ENCODE measurements at regions not wholly inside any gene's neighbourhood (a gene's known extent, or its start where the extent isn't known, plus 50 kb on each side); places are given as distances from the start of the nearest gene placed in this dataset.
A peak's percentile ranks its signal among the peaks of the same experiment; 100 is the strongest.

GRCh38 chr1:193318347-193318746, 131.9 kb upstream of the B3GALT2 start:
- Histone ChIP-seq H3K36me3 (ENCODE audit: control insufficient read depth in 3 of 3, insufficient read depth in 2 of 3, low read depth in 1 of 3, low read length in 3 of 3) (no peaks in the 10 kb centered on the region), H3K4me1 (ENCODE audit: control insufficient read depth in 3 of 3, insufficient read depth in 2 of 3, low read depth in 1 of 3, low read length in 2 of 3) (peaks cover 0 to 8% (median 4%) of the 10 kb centered on the region in 3 donors), H3K27ac (ENCODE audit: low read depth in 1 of 3, low read length in 2 of 3) (no peak overlapping the region), H3K27me3 (ENCODE audit: control insufficient read depth in 3 of 3, insufficient read depth in 3 of 3, low read length in 3 of 3) (no peaks in the 10 kb centered on the region), H3K9me3 (ENCODE audit: control insufficient read depth in 2 of 2, insufficient read depth in 1 of 2, low read depth in 1 of 2, low read length in 1 of 2) (peaks cover 0 to 11% of the 10 kb centered on the region in 2 donors), H3K4me3 (ENCODE audit: low read depth in 1 of 3, low read length in 3 of 3) (no peak overlapping the region)
- DNase-seq, result no peak
- no peak for FAIRE-seq

- Histone ChIP-seq H3K27me3 (ENCODE audit: control insufficient read depth in 3 of 3, insufficient read depth in 3 of 3, low read length in 3 of 3) (no peaks in the 10 kb centered on the region), H3K36me3 (ENCODE audit: control insufficient read depth in 3 of 3, insufficient read depth in 2 of 3, low read depth in 1 of 3, low read length in 3 of 3) (no peaks in the 10 kb centered on the region), H3K9me3 (ENCODE audit: control insufficient read depth in 2 of 2, insufficient read depth in 1 of 2, low read depth in 1 of 2, low read length in 1 of 2) (peaks cover 0 to 11% of the 10 kb centered on the region in 2 donors), H3K4me3 (ENCODE audit: low read depth in 1 of 3, low read length in 3 of 3) (no peak overlapping the region), H3K4me1 (ENCODE audit: control insufficient read depth in 3 of 3, insufficient read depth in 2 of 3, low read depth in 1 of 3, low read length in 2 of 3) (peaks cover 6 to 49% (median 15%) of the 10 kb centered on the region in 3 donors), H3K27ac (ENCODE audit: low read depth in 1 of 3, low read length in 2 of 3) (peak overlapping the region; percentile 74 to 88 (median 74))
- DNase-seq, result peak; percentile 95 to 98
- FAIRE-seq, result peak; percentile 49
- 31 to 58% (median 43%) methylated on average over 15 of the region's 15 CpGs for WGBS, 3 donors
Observed at GRCh38 chr1:193313354-193314140, 127.1 kb upstream of the B3GALT2 start.

- 78 to 80% (median 79%) methylated on average over 4 of the region's 4 CpGs for WGBS, 3 donors
- H3K27me3 ChIP-seq (ENCODE audit: control insufficient read depth in 3 of 3, insufficient read depth in 3 of 3, low read length in 3 of 3), result no peaks in the 10 kb centered on the region
- H3K36me3 ChIP-seq (ENCODE audit: control insufficient read depth in 3 of 3, insufficient read depth in 2 of 3, low read depth in 1 of 3, low read length in 3 of 3), result no peaks in the 10 kb centered on the region
- no peak for FAIRE-seq
- H3K27ac ChIP-seq (ENCODE audit: low read depth in 1 of 3, low read length in 2 of 3), result no peak overlapping the region
- peaks cover 0 to 11% of the 10 kb centered on the region in 2 donors for H3K9me3 ChIP-seq (ENCODE audit: control insufficient read depth in 2 of 2, insufficient read depth in 1 of 2, low read depth in 1 of 2, low read length in 1 of 2)
- peaks cover 6 to 58% (median 15%) of the 10 kb centered on the region in 3 donors for H3K4me1 ChIP-seq (ENCODE audit: control insufficient read depth in 3 of 3, insufficient read depth in 2 of 3, low read depth in 1 of 3, low read length in 2 of 3)
- no peak for DNase-seq
- H3K4me3 ChIP-seq (ENCODE audit: low read depth in 1 of 3, low read length in 3 of 3), result no peak overlapping the region
Observed at GRCh38 chr1:193312432-193312831, 126.0 kb upstream of the B3GALT2 start.

GRCh38 chr1:193311226-193311948, 125.0 kb upstream of the B3GALT2 start:
- WGBS, 3 donors, result 29 to 55% (median 39%) methylated on average over 4 of the region's 4 CpGs
- FAIRE-seq (no peak), DNase-seq (peak in 1 of 2 donors; percentile 19)
- peaks cover 0 to 11% of the 10 kb centered on the region in 2 donors for H3K9me3 ChIP-seq (ENCODE audit: control insufficient read depth in 2 of 2, insufficient read depth in 1 of 2, low read depth in 1 of 2, low read length in 1 of 2)
- H3K4me3 ChIP-seq (ENCODE audit: low read depth in 1 of 3, low read length in 3 of 3), result no peak overlapping the region
- no peaks in the 10 kb centered on the region for H3K27me3 ChIP-seq (ENCODE audit: control insufficient read depth in 3 of 3, insufficient read depth in 3 of 3, low read length in 3 of 3)
- no peaks in the 10 kb centered on the region for H3K36me3 ChIP-seq (ENCODE audit: control insufficient read depth in 3 of 3, insufficient read depth in 2 of 3, low read depth in 1 of 3, low read length in 3 of 3)
- H3K27ac ChIP-seq (ENCODE audit: low read depth in 1 of 3, low read length in 2 of 3), result peak overlapping the region; percentile 71 to 80 (median 71)
- H3K4me1 ChIP-seq (ENCODE audit: control insufficient read depth in 3 of 3, insufficient read depth in 2 of 3, low read depth in 1 of 3, low read length in 2 of 3), result peaks cover 6 to 58% (median 15%) of the 10 kb centered on the region in 3 donors

GRCh38 chr1:193310564-193310963, 124.2 kb upstream of the B3GALT2 start:
- DNase-seq (peak; percentile 71 to 72), FAIRE-seq (no peak)
- peaks cover 6 to 58% (median 15%) of the 10 kb centered on the region in 3 donors for H3K4me1 ChIP-seq (ENCODE audit: control insufficient read depth in 3 of 3, insufficient read depth in 2 of 3, low read depth in 1 of 3, low read length in 2 of 3)
- H3K36me3 ChIP-seq (ENCODE audit: control insufficient read depth in 3 of 3, insufficient read depth in 2 of 3, low read depth in 1 of 3, low read length in 3 of 3), result no peaks in the 10 kb centered on the region
- no peak overlapping the region for H3K4me3 ChIP-seq (ENCODE audit: low read depth in 1 of 3, low read length in 3 of 3)
- H3K27me3 ChIP-seq (ENCODE audit: control insufficient read depth in 3 of 3, insufficient read depth in 3 of 3, low read length in 3 of 3), result no peaks in the 10 kb centered on the region
- 14 to 48% (median 30%) methylated on average over 3 of the region's 3 CpGs for WGBS, 3 donors
- H3K27ac ChIP-seq (ENCODE audit: low read depth in 1 of 3, low read length in 2 of 3), result peak overlapping the region; percentile 71 to 80 (median 71)
- peaks cover 0 to 11% of the 10 kb centered on the region in 2 donors for H3K9me3 ChIP-seq (ENCODE audit: control insufficient read depth in 2 of 2, insufficient read depth in 1 of 2, low read depth in 1 of 2, low read length in 1 of 2)

DNA sequence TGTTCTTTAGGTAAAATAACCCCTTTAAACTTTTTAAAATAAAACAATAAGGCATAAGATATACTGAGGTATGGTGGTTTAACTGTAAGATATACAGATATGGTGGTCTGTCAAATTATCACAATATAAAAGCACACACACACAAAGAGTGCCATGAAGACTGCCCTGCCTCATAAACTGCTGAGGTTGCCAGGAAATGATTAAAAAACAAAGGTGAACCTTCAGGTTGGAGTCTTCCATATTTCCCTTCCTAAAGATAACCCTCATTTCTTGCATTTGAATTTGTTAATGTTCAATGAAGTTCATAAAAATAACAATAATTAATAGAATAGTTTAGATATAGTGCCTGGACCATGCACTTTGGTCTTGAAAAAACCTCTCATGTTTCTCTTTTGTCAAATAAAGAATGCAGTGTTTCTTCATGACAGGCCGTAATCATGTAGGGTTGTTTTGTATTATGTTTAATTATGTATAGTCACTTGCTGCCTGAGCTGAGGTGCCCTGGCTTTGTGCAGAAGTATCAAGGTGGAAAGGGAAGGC, 123.6 kb upstream of the B3GALT2 start:
- Histone ChIP-seq H3K27ac (ENCODE audit: low read depth in 1 of 3, low read length in 2 of 3) (peak overlapping the region in 2 of 3 donors; percentile 71 to 80), H3K9me3 (ENCODE audit: control insufficient read depth in 2 of 2, insufficient read depth in 1 of 2, low read depth in 1 of 2, low read length in 1 of 2) (peaks cover 0 to 11% of the 10 kb centered on the region in 2 donors), H3K36me3 (ENCODE audit: control insufficient read depth in 3 of 3, insufficient read depth in 2 of 3, low read depth in 1 of 3, low read length in 3 of 3) (no peaks in the 10 kb centered on the region), H3K4me3 (ENCODE audit: low read depth in 1 of 3, low read length in 3 of 3) (no peak overlapping the region), H3K4me1 (ENCODE audit: control insufficient read depth in 3 of 3, insufficient read depth in 2 of 3, low read depth in 1 of 3, low read length in 2 of 3) (peaks cover 6 to 58% (median 15%) of the 10 kb centered on the region in 3 donors), H3K27me3 (ENCODE audit: control insufficient read depth in 3 of 3, insufficient read depth in 3 of 3, low read length in 3 of 3) (no peaks in the 10 kb centered on the region)
- DNase-seq (peak; percentile 81 to 85), FAIRE-seq (no peak)
- WGBS, 3 donors, result 20 to 61% (median 61%) methylated on average over 1 of the region's 1 CpG

DNA sequence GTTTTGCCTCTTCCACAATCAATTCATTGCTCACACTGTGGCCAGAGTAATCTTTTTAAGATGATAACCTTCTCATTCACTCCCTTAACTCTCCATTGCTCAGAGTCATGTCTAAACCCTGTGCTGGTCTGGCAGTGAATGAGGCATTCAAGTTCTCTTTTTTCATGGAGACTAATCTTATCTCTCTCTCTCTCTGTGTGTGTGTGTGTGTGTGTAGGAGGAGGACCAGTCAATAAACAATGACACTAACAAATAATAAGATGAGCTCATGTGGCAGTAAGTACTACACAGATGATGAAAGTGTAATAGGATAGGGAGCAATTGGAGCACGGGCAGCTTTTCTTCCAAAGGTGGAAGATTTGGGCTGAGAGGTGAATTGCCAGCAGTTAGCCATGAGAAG, 122.0 kb upstream of the B3GALT2 start:
- DNase-seq (peak; percentile 50 to 63), FAIRE-seq (no peak)
- no peak overlapping the region for H3K4me3 ChIP-seq (ENCODE audit: low read depth in 1 of 3, low read length in 3 of 3)
- no peaks in the 10 kb centered on the region for H3K36me3 ChIP-seq (ENCODE audit: control insufficient read depth in 3 of 3, insufficient read depth in 2 of 3, low read depth in 1 of 3, low read length in 3 of 3)
- 52 to 69% (median 59%) methylated on average over 1 of the region's 1 CpG for WGBS, 3 donors
- H3K4me1 ChIP-seq (ENCODE audit: control insufficient read depth in 3 of 3, insufficient read depth in 2 of 3, low read depth in 1 of 3, low read length in 2 of 3), result peaks cover 6 to 51% (median 11%) of the 10 kb centered on the region in 3 donors
- H3K9me3 ChIP-seq (ENCODE audit: control insufficient read depth in 2 of 2, insufficient read depth in 1 of 2, low read depth in 1 of 2, low read length in 1 of 2), result peaks cover 0 to 1% of the 10 kb centered on the region in 2 donors
- no peaks in the 10 kb centered on the region for H3K27me3 ChIP-seq (ENCODE audit: control insufficient read depth in 3 of 3, insufficient read depth in 3 of 3, low read length in 3 of 3)
- H3K27ac ChIP-seq (ENCODE audit: low read depth in 1 of 3, low read length in 2 of 3), result peak overlapping the region in 2 of 3 donors; percentile 68 to 73

GRCh38 chr1:193306430-193306829, 120.0 kb upstream of the B3GALT2 start:
- Histone ChIP-seq H3K27me3 (ENCODE audit: control insufficient read depth in 3 of 3, insufficient read depth in 3 of 3, low read length in 3 of 3) (no peaks in the 10 kb centered on the region), H3K27ac (ENCODE audit: low read depth in 1 of 3, low read length in 2 of 3) (no peak overlapping the region), H3K9me3 (ENCODE audit: control insufficient read depth in 2 of 2, insufficient read depth in 1 of 2, low read depth in 1 of 2, low read length in 1 of 2) (no peaks in the 10 kb centered on the region), H3K36me3 (ENCODE audit: control insufficient read depth in 3 of 3, insufficient read depth in 2 of 3, low read depth in 1 of 3, low read length in 3 of 3) (peaks cover 0 to 2% (median 0%) of the 10 kb centered on the region in 3 donors), H3K4me1 (ENCODE audit: control insufficient read depth in 3 of 3, insufficient read depth in 2 of 3, low read depth in 1 of 3, low read length in 2 of 3) (peaks cover under 1 to 32% (median 7%) of the 10 kb centered on the region in 3 donors), H3K4me3 (ENCODE audit: low read depth in 1 of 3, low read length in 3 of 3) (no peak overlapping the region)
- FAIRE-seq (no peak), DNase-seq (no peak)
- WGBS, 3 donors, result 91 to 94% (median 93%) methylated on average over 2 of the region's 2 CpGs
